SU-DHL-6 (cell line): ENCODE measurements at regions not wholly inside any gene's neighbourhood (a gene's known extent, or its start where the extent isn't known, plus 50 kb on each side); places are given as distances from the start of the nearest gene placed in this dataset.

Experiments used
- H2AFZ ChIP-seq: fragments of 200-600 bp; sonication (generic); 2 replicates; pipeline ENCODE4 v1.6.1; 2014; ENCODE audit warnings: low read depth, mild to moderate bottlenecking, moderate library complexity, mixed read lengths, antibody characterized with exemption, low read length; ENCODE audit not compliant: severe bottlenecking
- H3F3A ChIP-seq: fragments of 200-600 bp; shearing (Covaris generic); 2 replicates; pipeline ENCODE4 v1.6.0; 2016; ENCODE audit warnings: antibody characterized with exemption, mild to moderate bottlenecking; ENCODE audit not compliant: insufficient read depth
- H3K27ac ChIP-seq: fragments of 200-600 bp; sonication (generic); 2 replicates; pipeline ENCODE4 v1.5.1; 2016; ENCODE audit warnings: low read depth, mild to moderate bottlenecking, low read length, moderate library complexity, mixed read lengths
- H3K27me3 ChIP-seq: fragments of 200-600 bp; sonication (generic), shearing (Covaris generic); 2 replicates; pipeline ENCODE4 v1.6.0; 2014; ENCODE audit warnings: mild to moderate bottlenecking, low read length
- H3K36me3 ChIP-seq: fragments of 200-600 bp; sonication (generic); 2 replicates; pipeline ENCODE4 v1.6.1; 2014; ENCODE audit warnings: mild to moderate bottlenecking, low read length, mixed read lengths
- H3K4me2 ChIP-seq: fragments of 300-600, 200-600 bp; shearing (Covaris generic), sonication (generic); 2 replicates; pipeline ENCODE4 v1.6.0; 2014; ENCODE audit warnings: low read length, low read depth, mild to moderate bottlenecking; ENCODE audit not compliant: poor library complexity, severe bottlenecking
- H3K4me3 ChIP-seq: fragments of 200-600 bp; sonication (generic); 2 replicates; pipeline ENCODE4 v1.5.1; 2014; ENCODE audit warnings: antibody characterized with exemption, low read length, mild to moderate bottlenecking, mixed read lengths; ENCODE audit not compliant: insufficient read depth, poor library complexity, severe bottlenecking
- H3K79me2 ChIP-seq: fragments of 200-600 bp; sonication (generic); 2 replicates; pipeline ENCODE4 v1.6.1; 2014; ENCODE audit warnings: mild to moderate bottlenecking, low read length, moderate library complexity; ENCODE audit not compliant: insufficient read depth
- H3K9ac ChIP-seq: fragments of 200-600 bp; sonication (generic); 2 replicates; pipeline ENCODE4 v1.7.0; 2014; ENCODE audit warnings: mild to moderate bottlenecking, low read length
- H3K9me2 ChIP-seq: fragments of 200-600 bp; sonication (generic); replicated peaks from 2 replicates; pipeline ENCODE4 v1.6.1; 2014; ENCODE audit warnings: low read length; ENCODE audit not compliant: insufficient read depth
- H3K9me3 ChIP-seq: fragments of 200-600 bp; sonication (generic); 2 replicates; pipeline ENCODE4 v1.6.1; 2014; ENCODE audit warnings: low read length, mixed read lengths; ENCODE audit not compliant: insufficient read depth
- H4K20me1 ChIP-seq: fragments of 200-600 bp; sonication (generic); 2 replicates; pipeline ENCODE4 v1.6.1; 2014; ENCODE audit warnings: low read depth, mild to moderate bottlenecking, antibody characterized with exemption, low read length, moderate library complexity, mixed read lengths
- EZH2phosphoT487 ChIP-seq: fragments of 200-600 bp; sonication (generic), shearing (Covaris generic); conservative IDR thresholded peaks from 2 replicates; pipeline ENCODE4 v1.6.1; 2018; ENCODE audit warnings: mild to moderate bottlenecking, antibody characterized with exemption, low read length, moderate library complexity, mixed read lengths
- TF ChIP-seq, protein P1 (sequence below): fragments of 200-600 bp; sonication (generic); IDR thresholded peaks from one replicate; pipeline ENCODE4 v1.5.1; 2017; ENCODE audit warnings: antibody characterized with exemption, mild to moderate bottlenecking, low read length, moderate library complexity; ENCODE audit not compliant: insufficient read depth, poor library complexity, severe bottlenecking

GRCh38 chr13:37978680-37979079, 109.1 kb upstream of the TRPC4 start:
- Histone ChIP-seq H3F3A (no peaks in the 10 kb centered on the region), H3K4me3 (no peak overlapping the region), H3K79me2 (no peaks in the 10 kb centered on the region), H3K36me3 (no peaks in the 10 kb centered on the region), H3K27ac (no peak overlapping the region), H4K20me1 (no peaks in the 10 kb centered on the region), H3K4me2 (no peak overlapping the region), H3K9me3 (no peaks in the 10 kb centered on the region), H3K9me2 (no peaks in the 10 kb centered on the region), H3K27me3 (no peaks in the 10 kb centered on the region), H2AFZ (no peak overlapping the region), H3K9ac (no peak overlapping the region)
- TF ChIP-seq, protein P1, sequence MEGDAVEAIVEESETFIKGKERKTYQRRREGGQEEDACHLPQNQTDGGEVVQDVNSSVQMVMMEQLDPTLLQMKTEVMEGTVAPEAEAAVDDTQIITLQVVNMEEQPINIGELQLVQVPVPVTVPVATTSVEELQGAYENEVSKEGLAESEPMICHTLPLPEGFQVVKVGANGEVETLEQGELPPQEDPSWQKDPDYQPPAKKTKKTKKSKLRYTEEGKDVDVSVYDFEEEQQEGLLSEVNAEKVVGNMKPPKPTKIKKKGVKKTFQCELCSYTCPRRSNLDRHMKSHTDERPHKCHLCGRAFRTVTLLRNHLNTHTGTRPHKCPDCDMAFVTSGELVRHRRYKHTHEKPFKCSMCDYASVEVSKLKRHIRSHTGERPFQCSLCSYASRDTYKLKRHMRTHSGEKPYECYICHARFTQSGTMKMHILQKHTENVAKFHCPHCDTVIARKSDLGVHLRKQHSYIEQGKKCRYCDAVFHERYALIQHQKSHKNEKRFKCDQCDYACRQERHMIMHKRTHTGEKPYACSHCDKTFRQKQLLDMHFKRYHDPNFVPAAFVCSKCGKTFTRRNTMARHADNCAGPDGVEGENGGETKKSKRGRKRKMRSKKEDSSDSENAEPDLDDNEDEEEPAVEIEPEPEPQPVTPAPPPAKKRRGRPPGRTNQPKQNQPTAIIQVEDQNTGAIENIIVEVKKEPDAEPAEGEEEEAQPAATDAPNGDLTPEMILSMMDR = no peak
- no peak for TF ChIP-seq EZH2phosphoT487

- H2AFZ ChIP-seq = no peak overlapping the region
- H4K20me1 ChIP-seq = no peaks in the 10 kb centered on the region
- H3K27ac ChIP-seq = no peak overlapping the region
- no peak overlapping the region for H3K4me3 ChIP-seq
- no peaks in the 10 kb centered on the region for H3K36me3 ChIP-seq
- no peaks in the 10 kb centered on the region for H3F3A ChIP-seq
- H3K9me2 ChIP-seq = no peaks in the 10 kb centered on the region
- TF ChIP-seq EZH2phosphoT487 = no peak
- TF ChIP-seq, protein P1 = no peak
- no peaks in the 10 kb centered on the region for H3K9me3 ChIP-seq
- H3K27me3 ChIP-seq = no peaks in the 10 kb centered on the region
- no peak overlapping the region for H3K9ac ChIP-seq
- H3K79me2 ChIP-seq = no peaks in the 10 kb centered on the region
- no peak overlapping the region for H3K4me2 ChIP-seq
Measured at GRCh38 chr13:37968555-37968954, 99.0 kb upstream of the TRPC4 start.

DNA sequence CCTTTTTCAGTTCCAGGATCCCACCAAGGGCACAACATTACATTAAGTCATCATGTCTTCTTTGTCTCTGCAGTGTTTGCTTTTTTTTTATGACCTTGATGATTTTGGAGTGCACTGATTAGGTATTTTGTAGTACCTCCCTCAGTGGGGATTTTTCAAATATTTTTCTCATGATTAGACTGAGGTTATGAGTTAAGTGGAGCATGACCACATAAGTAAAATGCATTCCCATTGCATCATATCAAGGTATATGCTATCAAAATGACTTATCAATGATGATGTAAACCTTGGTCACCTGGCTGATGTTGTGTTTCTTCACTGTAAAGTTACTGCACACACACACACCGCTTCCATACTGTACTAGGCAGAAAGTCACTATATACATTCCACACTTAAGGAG, 96.7 kb upstream of the TRPC4 start:
- H3K79me2 ChIP-seq = no peaks in the 10 kb centered on the region
- H4K20me1 ChIP-seq = no peaks in the 10 kb centered on the region
- H3K4me2 ChIP-seq = no peak overlapping the region
- H3K9me2 ChIP-seq = no peaks in the 10 kb centered on the region
- no peaks in the 10 kb centered on the region for H3K36me3 ChIP-seq
- H2AFZ ChIP-seq = no peak overlapping the region
- no peak overlapping the region for H3K9ac ChIP-seq
- no peaks in the 10 kb centered on the region for H3K27me3 ChIP-seq
- H3K4me3 ChIP-seq = no peak overlapping the region
- TF ChIP-seq, protein P1 = no peak
- TF ChIP-seq EZH2phosphoT487 = no peak
- H3K9me3 ChIP-seq = no peaks in the 10 kb centered on the region
- H3F3A ChIP-seq = no peaks in the 10 kb centered on the region
- H3K27ac ChIP-seq = no peak overlapping the region

DNA sequence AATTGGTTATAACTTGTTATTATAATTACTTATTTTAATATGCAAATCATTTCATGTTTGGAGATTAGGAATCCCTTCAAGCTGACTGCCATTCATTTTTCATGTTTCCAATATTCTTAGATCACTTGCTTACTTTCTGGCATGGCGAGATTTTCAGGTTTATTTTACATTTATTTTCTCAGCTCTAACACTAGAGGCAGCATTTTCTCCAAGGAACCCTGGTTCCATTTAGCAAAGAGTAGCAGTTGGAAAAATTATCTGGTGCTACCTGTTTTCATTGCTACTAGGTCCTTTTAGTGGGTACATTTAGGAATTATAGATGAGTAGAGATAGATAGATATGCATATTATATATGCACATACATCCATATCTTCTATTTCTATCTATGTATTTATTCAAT, 90.9 kb upstream of the TRPC4 start:
- Histone ChIP-seq H3K9ac (no peak overlapping the region), H4K20me1 (no peaks in the 10 kb centered on the region), H2AFZ (no peak overlapping the region), H3K27me3 (no peaks in the 10 kb centered on the region), H3K4me2 (no peak overlapping the region), H3K4me3 (no peak overlapping the region), H3K79me2 (no peaks in the 10 kb centered on the region), H3K9me2 (no peaks in the 10 kb centered on the region), H3F3A (no peaks in the 10 kb centered on the region), H3K9me3 (no peaks in the 10 kb centered on the region), H3K27ac (no peak overlapping the region), H3K36me3 (no peaks in the 10 kb centered on the region)
- no peak for TF ChIP-seq EZH2phosphoT487
- TF ChIP-seq, protein P1 = peak; percentile 23
